H7 (cell line): ENCODE measurements at regions not wholly inside any gene's neighbourhood (a gene's known extent, or its start where the extent isn't known, plus 50 kb on each side); places are given as distances from the start of the nearest gene placed in this dataset.

ENCODE experiments used
- DNase-seq: peaks from one replicate; pipeline ENCODE4 v3.0.0; 2012
- H3K27me3 ChIP-seq: 2 replicates; pipeline ENCODE4 v1.6.0; 2011; ENCODE audit warnings: mild to moderate bottlenecking, low read length; ENCODE audit not compliant: control insufficient read depth, insufficient read depth
- H3K36me3 ChIP-seq: replicated peaks from 2 replicates; pipeline ENCODE4 v1.5.1; 2011; ENCODE audit warnings: low read length; ENCODE audit not compliant: control insufficient read depth, insufficient read depth
- H3K4me3 ChIP-seq: 2 replicates; pipeline ENCODE4 v1.5.1; 2011; ENCODE audit warnings: low read depth, mild to moderate bottlenecking, control low read depth, low read length, moderate library complexity; ENCODE audit not compliant: insufficient read depth

DNA sequence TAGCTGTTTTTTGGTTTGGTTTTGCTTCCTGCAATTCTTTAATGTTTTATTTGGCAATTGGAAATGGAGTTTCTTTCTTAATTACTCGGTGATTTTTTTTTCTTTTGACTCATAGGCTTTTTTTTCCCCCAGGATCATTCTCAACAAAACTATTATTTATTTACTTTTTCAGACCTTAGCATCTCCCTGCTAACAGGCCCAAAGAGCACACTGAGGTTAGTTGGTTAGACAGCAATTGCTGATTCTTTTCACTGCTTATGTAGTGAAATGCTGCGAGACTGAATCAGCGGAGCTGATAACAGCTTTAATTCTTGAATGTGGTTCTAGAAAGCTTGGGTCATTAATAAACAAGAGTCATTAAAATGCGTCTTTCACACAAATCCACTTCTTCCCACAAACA is 79.1 kb upstream of the ZFP64 start:
- H3K36me3 ChIP-seq, result no peaks in the 10 kb centered on the region
- no peaks in the 10 kb centered on the region for H3K27me3 ChIP-seq
- no peak for DNase-seq
- no peak overlapping the region for H3K4me3 ChIP-seq

DNA sequence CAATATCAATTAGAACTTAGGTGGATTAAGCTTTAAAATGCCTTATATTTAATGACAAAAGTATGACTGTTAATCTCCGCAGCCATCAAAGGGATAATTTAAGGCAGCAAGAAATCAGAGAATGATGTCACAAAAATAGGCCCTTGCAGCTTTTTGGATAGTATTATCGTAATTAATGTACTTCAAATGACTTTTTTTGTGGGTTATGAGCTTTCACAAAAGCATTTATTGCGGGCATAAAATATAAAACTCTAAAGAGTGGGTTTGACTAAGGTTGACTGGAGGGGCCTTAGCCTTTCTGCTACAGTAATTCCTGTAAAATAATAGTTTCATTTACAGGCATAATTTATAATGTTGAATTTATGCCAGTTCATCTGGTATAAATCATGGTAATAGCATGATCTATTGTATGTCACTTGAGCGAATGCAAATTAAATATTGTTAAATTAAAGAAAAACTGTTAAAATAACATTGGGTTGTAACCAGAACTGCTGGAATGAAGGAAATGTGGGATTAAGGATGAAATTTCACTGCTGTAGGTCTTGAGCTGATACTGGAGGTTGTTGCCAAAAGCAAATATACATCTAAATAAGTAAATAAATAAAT is 78.5 kb upstream of the ZFP64 start:
- no peaks in the 10 kb centered on the region for H3K27me3 ChIP-seq
- no peak for DNase-seq
- H3K4me3 ChIP-seq, result no peak overlapping the region
- no peaks in the 10 kb centered on the region for H3K36me3 ChIP-seq

DNA sequence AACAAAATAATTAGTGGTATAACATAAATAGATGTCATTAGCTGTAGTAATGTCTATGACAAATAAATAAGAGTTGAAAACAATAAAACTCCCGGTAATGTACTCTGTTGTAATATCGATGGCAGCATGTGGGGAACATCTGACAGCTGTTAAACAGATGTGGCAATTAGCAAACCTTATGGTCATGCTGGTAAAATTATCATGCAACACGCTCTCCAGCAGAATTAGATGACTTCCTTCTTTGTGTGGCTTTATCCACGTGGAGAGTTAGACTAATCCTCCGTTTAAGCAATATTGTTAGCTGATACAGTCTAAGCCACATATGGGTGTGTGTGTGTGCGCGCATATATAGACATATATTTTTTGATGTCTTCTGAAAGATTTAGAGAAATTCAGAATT is 77.7 kb upstream of the ZFP64 start:
- DNase-seq, result no peak
- H3K36me3 ChIP-seq, result no peaks in the 10 kb centered on the region
- no peak overlapping the region for H3K4me3 ChIP-seq
- no peaks in the 10 kb centered on the region for H3K27me3 ChIP-seq

DNA sequence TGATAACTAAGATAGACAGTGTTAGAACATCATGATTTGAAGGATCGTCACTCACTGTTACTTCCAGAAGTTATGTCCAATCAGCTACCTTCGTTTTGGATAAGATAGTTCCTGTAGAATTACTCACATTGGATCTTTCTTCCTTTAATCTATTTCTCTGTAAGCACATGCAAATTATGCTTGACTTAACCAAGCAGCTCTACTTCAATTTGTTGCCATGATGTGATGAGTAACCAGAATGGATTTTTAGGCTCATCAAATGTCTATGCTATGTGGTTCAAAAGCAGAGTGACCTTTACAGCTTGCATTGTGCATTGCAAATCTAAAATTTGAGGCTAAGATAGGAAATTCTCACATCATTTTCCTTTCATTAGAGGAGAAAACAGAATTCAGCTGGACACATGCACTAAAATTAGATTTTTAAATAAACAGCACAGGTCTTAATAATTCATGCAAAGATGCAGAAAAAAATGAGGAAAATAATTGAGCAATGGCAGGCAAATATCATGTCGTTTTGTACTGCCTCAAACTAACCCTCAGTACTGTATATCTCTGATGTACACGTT is 76.7 kb upstream of the ZFP64 start:
- no peaks in the 10 kb centered on the region for H3K36me3 ChIP-seq
- no peaks in the 10 kb centered on the region for H3K27me3 ChIP-seq
- no peak for DNase-seq
- no peak overlapping the region for H3K4me3 ChIP-seq

DNA sequence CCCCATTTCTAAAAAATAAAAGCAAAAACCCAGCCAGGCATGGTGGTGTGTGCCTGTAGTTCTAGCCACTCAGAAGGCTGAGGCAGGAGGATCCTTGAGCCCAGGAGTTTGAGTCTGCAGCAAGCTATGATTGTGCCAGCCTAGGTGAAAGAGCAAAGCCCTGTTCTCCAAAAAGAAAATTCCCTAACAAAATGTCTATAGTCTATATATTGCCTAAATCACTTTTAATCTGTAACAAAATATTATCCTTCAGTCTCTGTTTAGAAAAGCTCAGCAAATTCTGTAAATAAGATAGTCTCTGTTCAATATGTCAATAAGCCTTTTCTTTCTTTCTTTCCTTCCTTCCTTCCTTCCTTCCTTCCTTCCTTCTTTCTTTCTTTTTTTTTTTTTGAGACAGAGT is 75.8 kb upstream of the ZFP64 start:
- Histone ChIP-seq H3K36me3 (no peaks in the 10 kb centered on the region), H3K4me3 (no peak overlapping the region), H3K27me3 (no peaks in the 10 kb centered on the region)
- DNase-seq, result no peak

DNA sequence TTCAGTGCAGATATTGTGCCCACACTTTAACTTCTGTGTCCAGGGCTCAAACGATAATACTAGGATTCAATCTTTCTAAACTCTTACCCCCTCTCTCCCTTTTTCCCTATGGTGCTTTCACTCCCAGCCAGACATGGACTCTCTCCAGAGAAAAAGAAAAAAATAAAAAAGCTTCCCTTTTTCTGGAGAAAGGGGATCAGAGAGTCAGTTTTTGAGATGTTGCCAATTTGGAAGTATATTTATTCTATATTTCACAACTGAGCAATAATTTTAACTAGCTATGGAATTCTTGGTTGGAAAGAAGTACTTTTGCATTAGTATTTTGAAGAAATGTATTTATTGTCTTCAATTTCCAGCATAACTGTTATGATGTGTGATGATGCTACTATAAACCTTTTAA is 72.2 kb upstream of the ZFP64 start:
- Histone ChIP-seq H3K4me3 (no peak overlapping the region), H3K27me3 (no peaks in the 10 kb centered on the region), H3K36me3 (no peaks in the 10 kb centered on the region)
- DNase-seq, result no peak

DNA sequence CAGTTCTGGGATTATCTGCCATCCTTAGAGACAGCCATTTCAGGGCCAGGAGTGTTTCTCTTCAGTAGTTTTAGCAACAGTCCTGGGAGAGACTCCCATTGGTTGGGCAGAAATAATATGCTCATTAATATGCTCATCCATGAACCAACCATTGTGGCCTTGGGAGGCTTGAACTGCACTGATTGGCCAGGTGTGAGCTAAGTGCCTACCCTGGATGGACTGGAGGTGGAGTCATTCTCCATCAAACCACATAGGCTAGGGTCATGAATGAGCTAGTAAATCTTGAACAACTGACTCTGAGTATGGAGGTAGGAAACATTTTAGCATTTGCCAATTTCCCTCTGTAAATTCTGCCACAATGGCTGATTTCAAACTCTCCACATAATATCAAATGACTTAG is 70.2 kb upstream of the ZFP64 start:
- Histone ChIP-seq H3K4me3 (no peak overlapping the region), H3K36me3 (no peaks in the 10 kb centered on the region), H3K27me3 (no peaks in the 10 kb centered on the region)
- no peak for DNase-seq

DNA sequence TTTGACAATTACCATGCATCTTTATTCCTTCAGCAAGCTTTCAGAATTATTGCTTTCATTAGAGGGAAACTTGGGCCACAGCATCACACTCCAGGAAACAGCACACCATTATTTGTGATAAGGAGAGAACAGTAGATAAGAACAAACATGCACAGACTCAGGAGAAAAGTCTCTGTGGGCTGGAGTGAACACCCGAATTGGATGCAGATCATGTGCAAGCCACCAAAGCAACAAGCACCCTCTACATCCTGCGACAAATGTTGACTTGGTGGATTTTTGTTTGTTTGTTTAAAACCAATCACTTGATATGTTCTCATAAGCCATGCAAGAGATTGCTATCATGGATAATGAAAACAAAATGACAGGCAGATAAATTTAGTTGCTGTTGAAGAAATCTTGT is 67.7 kb upstream of the ZFP64 start:
- Histone ChIP-seq H3K36me3 (no peaks in the 10 kb centered on the region), H3K4me3 (no peak overlapping the region), H3K27me3 (no peaks in the 10 kb centered on the region)
- no peak for DNase-seq

DNA sequence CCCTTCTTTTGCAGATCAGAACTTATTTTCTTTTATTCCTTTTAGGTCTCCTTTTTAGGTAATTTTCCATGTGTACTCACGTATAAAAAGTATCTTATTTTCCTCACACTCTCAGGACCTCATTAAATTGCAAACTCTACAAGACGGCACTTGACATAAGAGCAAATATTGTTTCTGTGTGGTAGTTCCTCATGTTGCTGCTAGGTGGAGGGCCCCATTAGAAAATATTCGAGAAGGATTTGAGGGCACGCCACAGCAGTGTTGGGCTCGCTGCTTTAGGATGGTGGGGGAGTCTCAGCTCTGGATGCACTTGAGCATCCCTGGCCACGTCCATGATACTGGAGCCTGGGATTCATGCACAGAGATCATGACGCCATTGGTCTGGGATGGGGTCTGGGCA is 64.9 kb upstream of the ZFP64 start:
- Histone ChIP-seq H3K36me3 (no peaks in the 10 kb centered on the region), H3K27me3 (no peaks in the 10 kb centered on the region), H3K4me3 (no peak overlapping the region)
- DNase-seq, result peak; percentile 12

DNA sequence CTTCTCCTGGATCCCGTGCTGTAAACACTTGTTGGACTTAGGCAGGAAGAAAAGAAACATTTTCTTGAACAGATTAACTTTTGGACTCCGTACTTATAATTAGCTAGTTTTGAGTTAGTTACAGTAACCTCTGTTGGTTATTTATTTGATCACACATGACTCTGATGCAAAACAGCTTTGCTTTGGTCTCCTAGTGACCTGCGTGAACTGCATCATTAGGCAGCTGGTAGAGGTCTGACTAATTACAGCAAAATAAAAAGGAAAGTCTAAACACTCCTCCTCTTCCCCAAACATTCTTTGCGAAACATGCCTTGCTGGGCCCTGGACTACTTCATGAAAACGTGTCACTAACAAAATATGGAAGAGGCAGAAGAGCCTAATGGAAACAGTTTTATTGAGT is 61.1 kb upstream of the ZFP64 start:
- Histone ChIP-seq H3K36me3 (no peaks in the 10 kb centered on the region), H3K4me3 (no peak overlapping the region), H3K27me3 (no peaks in the 10 kb centered on the region)
- no peak for DNase-seq

DNA sequence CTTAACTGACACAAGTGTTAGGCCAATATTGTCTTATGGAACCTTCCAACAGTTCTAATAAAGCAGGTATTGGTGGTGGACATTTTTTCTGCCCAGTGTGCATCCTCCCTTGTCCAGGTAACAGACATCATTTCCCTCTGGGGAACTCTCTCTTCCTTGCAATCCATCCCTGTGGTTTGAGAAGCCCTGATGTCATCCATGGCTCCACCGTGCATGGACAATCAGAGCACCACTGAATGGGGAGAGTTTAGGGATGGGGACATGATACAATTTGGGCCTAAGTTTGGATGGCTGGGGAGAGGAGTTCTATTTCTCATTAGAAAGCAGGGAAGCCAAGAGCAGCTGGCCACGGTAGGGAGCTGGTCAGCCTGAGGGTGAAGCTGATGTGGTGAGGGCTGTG is 60.2 kb upstream of the ZFP64 start:
- Histone ChIP-seq H3K36me3 (no peaks in the 10 kb centered on the region), H3K4me3 (no peak overlapping the region), H3K27me3 (no peaks in the 10 kb centered on the region)
- DNase-seq, result no peak

DNA sequence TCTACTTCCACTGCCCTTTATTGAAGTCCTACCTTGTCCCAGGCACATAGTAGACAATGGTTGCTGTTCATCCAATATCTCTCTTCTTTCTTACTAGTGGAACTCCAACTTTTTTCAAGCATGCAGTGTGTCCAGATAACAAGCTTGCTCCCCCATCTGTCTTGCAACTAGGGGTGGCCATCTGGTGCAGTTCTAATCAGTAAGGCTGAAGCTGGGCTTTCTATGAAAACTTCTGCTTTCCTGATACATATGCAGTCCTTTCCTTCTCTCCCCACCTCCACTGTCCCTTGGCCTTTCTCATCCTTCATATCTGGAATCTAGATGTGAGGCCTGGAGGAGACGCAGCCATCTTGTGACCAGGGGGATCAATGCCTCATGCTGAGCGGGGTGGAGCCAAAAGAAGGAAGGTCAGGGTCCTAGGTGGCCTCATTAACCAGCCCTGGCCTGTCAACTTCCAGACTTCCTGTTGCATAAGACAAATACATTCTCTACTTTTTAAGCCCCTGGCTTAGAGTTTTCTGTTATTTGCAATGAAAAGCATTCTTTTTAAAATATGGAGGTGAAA is 59.6 kb upstream of the ZFP64 start:
- Histone ChIP-seq H3K36me3 (no peaks in the 10 kb centered on the region), H3K4me3 (no peak overlapping the region), H3K27me3 (no peaks in the 10 kb centered on the region)
- DNase-seq, result no peak

DNA sequence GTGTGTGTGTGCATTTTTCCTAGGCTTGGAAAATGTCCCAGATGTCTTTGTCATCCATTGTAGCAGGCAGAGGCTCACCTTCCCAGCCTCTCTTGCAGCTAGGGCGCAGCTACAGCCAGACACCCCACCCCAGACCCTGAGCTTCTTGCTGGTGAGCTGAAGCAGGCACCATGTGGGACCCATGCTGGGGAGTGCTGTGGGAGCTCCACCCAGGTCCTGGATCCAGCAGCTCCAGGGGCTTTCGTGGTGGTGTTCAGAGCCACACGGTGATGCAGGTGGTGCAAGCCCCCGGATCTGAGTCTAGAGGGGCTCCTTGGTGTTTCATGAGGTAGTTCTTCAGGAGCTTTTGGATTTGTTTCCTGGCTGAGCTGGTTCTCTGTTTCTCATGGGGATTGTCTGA is 56.0 kb upstream of the ZFP64 start:
- H3K4me3 ChIP-seq, result no peak overlapping the region
- DNase-seq, result no peak
- no peaks in the 10 kb centered on the region for H3K27me3 ChIP-seq
- H3K36me3 ChIP-seq, result no peaks in the 10 kb centered on the region

DNA sequence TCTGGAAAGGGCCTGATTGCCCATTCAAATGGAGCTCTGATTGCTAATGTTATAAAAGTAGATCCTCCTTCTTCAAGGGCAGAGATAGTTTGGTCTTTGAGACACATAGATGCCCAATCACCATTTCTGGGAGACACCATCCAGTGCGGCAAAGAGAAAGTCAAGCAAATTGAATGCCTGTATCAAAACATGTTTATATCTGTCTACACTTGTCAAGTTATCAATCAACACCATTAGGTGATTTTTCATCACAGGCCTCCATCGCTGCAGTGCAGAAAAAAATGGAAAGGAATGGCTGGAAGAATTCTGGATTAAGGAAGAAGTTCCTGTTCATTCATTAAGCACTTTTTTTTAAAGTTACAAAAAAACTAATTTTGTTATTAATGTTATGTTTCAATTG is 54.8 kb upstream of the ZFP64 start:
- no peaks in the 10 kb centered on the region for H3K36me3 ChIP-seq
- no peak for DNase-seq
- H3K4me3 ChIP-seq, result no peak overlapping the region
- H3K27me3 ChIP-seq, result no peaks in the 10 kb centered on the region

DNA sequence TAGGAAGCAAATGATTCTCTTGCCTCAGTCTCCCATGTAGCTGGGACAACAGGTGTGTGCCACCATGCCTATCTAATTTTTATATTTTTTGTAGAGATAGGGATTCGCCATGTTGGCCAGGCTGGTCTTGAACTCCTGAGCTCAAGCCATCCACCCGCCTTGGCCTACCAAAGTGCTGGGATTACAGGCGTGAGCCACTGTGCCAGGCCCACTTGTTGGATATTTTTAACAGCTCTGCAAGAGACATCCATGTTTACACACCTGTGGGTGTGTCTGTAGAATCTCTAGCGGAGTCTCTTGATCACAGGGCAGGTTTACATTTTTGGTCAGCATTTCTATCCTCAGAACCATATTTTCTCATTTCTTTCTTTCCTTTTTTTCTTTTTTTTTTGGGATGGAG is 53.1 kb upstream of the ZFP64 start:
- H3K4me3 ChIP-seq, result no peak overlapping the region
- no peak for DNase-seq
- no peaks in the 10 kb centered on the region for H3K36me3 ChIP-seq
- no peaks in the 10 kb centered on the region for H3K27me3 ChIP-seq
